GM06990 (cell line): ENCODE measurements at regions not wholly inside any gene's neighbourhood (a gene's known extent, or its start where the extent isn't known, plus 50 kb on each side); places are given as distances from the start of the nearest gene placed in this dataset.

ENCODE experiments used
- DNase-seq: peaks from one replicate; pipeline ENCODE4 v3.0.0-alpha.2; 2011; ENCODE audit not compliant: insufficient read length; ENCODE audit errors: extremely low read depth
- H3K27me3 ChIP-seq: replicated peaks from 2 replicates; pipeline ENCODE4 v1.6.0; 2011; ENCODE audit warnings: low read length; ENCODE audit not compliant: control insufficient read depth, insufficient read depth
- H3K36me3 ChIP-seq: 2 replicates; pipeline ENCODE4 v1.5.1; 2011; ENCODE audit warnings: low read length; ENCODE audit not compliant: control insufficient read depth, insufficient read depth
- H3K4me3 ChIP-seq: replicated peaks from 2 replicates; pipeline ENCODE4 v1.5.1; 2011; ENCODE audit warnings: low read depth, mild to moderate bottlenecking, control low read depth, low read length
- TF ChIP-seq, protein P1 (sequence below): IDR thresholded peaks from 2 replicates; pipeline ENCODE4 v1.5.1; 2011; ENCODE audit warnings: low read length, control low read depth, mild to moderate bottlenecking, inconsistent platforms; ENCODE audit not compliant: insufficient read depth, poor library complexity, severe bottlenecking

DNA sequence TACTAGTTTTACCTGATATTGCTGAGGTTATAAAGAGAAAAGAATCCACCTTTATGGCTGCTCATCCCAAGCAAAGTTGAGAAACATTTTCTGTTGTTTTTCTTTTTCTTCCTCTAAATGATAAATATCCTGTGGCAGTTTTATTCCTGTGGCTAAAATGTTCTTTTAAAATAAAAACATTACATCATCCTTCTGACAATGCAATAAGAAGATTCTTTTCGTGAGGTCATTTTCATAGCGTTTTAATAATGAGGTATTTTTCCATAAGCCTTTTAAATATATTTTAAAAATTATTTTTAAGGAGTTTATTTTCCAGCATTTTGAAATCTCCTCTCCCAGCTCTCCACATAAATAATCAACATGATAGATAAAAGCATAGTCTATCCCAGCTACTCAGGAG lies 52.8 kb upstream of the EPB41L3 start:
- DNase-seq: no peak
- Histone ChIP-seq H3K4me3 (no peak overlapping the region), H3K36me3 (no peaks in the 10 kb centered on the region), H3K27me3 (no peaks in the 10 kb centered on the region)
- TF ChIP-seq, protein P1, sequence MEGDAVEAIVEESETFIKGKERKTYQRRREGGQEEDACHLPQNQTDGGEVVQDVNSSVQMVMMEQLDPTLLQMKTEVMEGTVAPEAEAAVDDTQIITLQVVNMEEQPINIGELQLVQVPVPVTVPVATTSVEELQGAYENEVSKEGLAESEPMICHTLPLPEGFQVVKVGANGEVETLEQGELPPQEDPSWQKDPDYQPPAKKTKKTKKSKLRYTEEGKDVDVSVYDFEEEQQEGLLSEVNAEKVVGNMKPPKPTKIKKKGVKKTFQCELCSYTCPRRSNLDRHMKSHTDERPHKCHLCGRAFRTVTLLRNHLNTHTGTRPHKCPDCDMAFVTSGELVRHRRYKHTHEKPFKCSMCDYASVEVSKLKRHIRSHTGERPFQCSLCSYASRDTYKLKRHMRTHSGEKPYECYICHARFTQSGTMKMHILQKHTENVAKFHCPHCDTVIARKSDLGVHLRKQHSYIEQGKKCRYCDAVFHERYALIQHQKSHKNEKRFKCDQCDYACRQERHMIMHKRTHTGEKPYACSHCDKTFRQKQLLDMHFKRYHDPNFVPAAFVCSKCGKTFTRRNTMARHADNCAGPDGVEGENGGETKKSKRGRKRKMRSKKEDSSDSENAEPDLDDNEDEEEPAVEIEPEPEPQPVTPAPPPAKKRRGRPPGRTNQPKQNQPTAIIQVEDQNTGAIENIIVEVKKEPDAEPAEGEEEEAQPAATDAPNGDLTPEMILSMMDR: no peak
